Transverse colon (tissue), 4 donors: ENCODE measurements at regions not wholly inside any gene's neighbourhood (a gene's known extent, or its start where the extent isn't known, plus 50 kb on each side); places are given as distances from the start of the nearest gene placed in this dataset.

ENCODE experiments used
- CTCF ChIP-seq, 5 experiments: fragments of 200-600 bp in 3 of 5; fragments of 450-650 bp in 2 of 5; sonication (generic) in 3 of 5; IDR thresholded peaks; 1 replicate in 2 of 5; 2 replicates in 3 of 5; pipeline ENCODE4 v1.5.1; 2016 to 2017; ENCODE audit warnings: antibody characterized with exemption in 5 of 5, inconsistent platforms in 3 of 5, mild to moderate bottlenecking in 2 of 5, moderate library complexity in 1 of 5
- POLR2A ChIP-seq: fragments of 450-650 bp; IDR thresholded peaks from one replicate; pipeline ENCODE4 v1.6.1; 2016; ENCODE audit warnings: antibody characterized with exemption, mild to moderate bottlenecking, moderate library complexity
- POLR2AphosphoS5 ChIP-seq, 3 donors: sonication (generic); formaldehyde crosslinking; IDR thresholded peaks; one replicate each; pipeline ENCODE4 v1.6.1; 2016; ENCODE audit warnings: antibody characterized with exemption in 3 of 3

DNA sequence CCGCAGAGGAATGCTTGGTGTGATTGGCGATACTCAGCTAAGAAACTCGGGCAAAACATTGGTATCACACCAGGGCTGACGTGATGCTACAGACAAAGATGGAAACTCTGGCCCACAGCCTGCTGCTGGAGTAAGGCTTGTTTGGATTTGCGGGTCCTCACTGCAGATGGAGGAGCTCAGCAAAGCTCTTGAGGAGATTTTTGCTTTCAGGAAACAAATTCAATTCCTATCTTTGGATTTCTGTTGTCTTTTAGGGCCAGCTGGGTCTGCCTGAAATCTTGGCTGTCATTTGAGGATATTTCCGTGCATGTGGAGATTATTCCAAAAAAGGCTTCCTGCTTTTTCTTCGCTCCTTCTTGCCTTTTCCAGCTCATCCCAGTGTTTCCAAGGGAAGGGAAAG is 475.8 kb downstream of the TSN start:
- no peak for TF ChIP-seq CTCF (IDR thresholded peaks at IDR 0.05)
- no peak for TF ChIP-seq POLR2AphosphoS5 (IDR thresholded peaks at IDR 0.05)
- no peak for TF ChIP-seq POLR2A
